GM19397 (cell line): ENCODE measurements at regions not wholly inside any gene's neighbourhood (a gene's known extent, or its start where the extent isn't known, plus 50 kb on each side); places are given as distances from the start of the nearest gene placed in this dataset.

Experiments
- ATAC-seq: cut with Tn5 transposase; IDR thresholded peaks from one replicate; pipeline ENCODE4 v1.9.1; 2021; ENCODE audit warnings: mild to moderate bottlenecking, moderate library complexity; ENCODE audit not compliant: unreplicated experiment

DNA sequence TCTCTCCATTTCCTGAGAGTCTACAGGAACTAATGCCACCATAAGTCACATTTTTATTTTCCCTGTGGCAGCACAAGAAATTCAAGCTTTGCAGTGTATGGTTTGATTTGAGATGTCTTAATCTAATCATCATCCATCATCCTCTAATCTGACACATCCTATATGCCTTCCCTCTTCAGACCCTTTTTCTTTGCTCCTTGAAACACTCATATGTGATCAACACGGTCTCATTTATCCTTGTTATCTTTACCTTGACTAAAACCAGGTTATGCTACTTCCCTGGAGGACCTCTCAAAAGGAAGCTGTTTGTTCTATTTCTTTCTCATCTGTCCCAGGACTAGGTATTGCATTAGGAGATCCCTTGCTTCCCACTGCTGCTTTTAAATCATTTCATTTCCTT is 146.9 kb upstream of the MRPS30 start:
- ATAC-seq = no peak

DNA sequence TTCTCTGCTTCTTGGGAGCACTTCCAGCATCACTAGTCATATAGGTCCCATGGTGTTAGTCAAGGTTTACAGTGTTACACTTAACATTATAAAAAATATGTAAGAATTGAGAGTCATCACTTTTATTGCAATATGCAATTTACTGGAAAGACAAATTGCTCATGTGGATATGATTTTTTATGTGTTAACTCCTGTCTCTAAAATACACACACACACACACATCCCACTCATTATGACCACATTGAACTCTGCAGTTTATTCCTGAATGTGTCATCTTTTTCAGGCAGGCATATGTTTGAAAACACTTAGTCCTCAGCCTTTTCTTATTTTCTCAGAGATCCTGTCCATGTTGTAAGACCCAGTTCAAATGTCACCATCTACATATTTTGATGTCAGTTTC is 148.5 kb upstream of the MRPS30 start:
- ATAC-seq = no peak

GRCh38 chr5:44659334-44659733 is 149.4 kb upstream of the MRPS30 start:
- ATAC-seq = no peak

- no peak for ATAC-seq
These were observed 156.1 kb upstream of the MRPS30 start for GRCh38 chr5:44652674-44653073.

DNA sequence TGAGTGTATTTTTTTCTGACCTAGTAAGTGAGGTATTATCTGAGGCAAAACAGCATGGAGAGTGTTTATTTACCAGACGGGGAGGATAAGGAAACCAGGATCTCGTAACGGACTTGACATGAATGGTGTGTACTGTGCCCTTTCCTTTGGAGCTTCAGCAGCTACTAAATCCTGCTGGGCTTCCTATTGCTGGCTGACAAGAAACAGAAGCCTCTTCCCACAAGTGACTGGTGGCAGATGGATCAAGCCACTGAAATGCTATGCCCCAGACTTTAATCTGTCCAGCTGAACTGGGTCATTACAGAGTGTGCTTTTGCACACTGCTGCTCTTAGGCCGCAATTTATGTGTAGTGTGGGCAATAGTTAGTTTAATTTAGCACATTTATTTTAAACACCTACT is 162.7 kb upstream of the MRPS30 start:
- ATAC-seq = no peak

DNA sequence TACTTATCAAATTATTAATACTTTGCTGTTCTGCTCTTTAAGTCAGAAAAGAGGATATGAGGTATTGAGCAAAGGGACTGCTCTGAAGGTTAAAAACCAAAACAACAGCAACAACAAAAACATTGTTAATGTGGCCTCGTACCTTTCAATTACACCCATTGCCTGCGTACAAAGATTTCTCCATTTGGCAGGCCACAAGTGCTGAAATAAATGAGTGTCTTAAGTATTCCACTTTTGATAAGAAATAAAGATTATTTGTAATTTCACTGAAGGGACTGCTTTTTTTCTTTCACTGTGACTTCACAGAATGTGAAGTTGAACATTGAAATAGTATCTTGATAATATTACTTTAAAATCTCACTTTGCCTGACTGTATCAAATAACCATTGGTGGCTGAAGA is 163.2 kb upstream of the MRPS30 start:
- no peak for ATAC-seq

DNA sequence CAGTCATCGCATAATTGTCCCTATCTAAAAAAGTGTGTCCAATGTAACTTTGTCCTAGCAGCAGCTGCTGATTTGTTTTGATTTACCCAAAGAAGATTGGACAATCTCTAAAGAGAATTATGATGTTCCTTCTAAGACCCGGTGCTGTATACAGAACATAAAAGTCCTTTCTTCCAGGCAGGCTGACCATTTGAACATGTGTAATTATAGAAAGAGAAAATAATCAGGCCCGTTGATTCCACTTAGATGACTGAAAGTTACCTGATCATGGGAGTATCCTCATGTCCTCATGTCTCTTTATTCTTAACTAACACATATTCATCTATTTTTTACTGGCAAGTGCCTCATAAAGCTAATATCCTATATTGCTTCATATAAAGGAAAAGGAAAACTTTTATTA is 164.1 kb upstream of the MRPS30 start:
- ATAC-seq = no peak

GRCh38 chr5:44641820-44642219 is 166.9 kb upstream of the MRPS30 start:
- no peak for ATAC-seq

DNA sequence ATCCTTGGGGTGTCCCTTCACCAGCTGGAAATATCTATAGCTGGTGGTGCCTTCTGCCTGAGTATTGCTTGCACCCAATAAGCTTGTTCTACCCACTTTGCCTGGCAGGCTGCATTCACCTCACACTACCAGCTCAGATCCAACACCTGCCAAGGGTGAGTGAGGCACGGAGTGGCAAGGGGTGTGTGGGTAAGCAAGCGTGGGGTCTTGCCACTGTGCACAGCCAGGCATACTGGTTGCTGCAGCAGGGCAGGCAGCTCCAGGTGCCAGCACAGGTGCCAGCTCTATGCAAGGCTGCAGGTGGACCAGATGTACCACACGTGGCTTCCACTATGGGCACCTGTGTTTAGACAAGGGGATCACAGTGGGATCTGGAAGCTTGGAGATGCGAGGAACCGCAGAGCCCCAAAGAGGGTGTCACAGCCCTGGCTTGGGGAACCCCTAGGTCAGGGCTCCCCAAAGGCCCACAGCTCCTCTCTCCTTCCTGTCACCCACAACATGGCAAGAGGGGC is 167.7 kb upstream of the MRPS30 start:
- no peak for ATAC-seq

DNA sequence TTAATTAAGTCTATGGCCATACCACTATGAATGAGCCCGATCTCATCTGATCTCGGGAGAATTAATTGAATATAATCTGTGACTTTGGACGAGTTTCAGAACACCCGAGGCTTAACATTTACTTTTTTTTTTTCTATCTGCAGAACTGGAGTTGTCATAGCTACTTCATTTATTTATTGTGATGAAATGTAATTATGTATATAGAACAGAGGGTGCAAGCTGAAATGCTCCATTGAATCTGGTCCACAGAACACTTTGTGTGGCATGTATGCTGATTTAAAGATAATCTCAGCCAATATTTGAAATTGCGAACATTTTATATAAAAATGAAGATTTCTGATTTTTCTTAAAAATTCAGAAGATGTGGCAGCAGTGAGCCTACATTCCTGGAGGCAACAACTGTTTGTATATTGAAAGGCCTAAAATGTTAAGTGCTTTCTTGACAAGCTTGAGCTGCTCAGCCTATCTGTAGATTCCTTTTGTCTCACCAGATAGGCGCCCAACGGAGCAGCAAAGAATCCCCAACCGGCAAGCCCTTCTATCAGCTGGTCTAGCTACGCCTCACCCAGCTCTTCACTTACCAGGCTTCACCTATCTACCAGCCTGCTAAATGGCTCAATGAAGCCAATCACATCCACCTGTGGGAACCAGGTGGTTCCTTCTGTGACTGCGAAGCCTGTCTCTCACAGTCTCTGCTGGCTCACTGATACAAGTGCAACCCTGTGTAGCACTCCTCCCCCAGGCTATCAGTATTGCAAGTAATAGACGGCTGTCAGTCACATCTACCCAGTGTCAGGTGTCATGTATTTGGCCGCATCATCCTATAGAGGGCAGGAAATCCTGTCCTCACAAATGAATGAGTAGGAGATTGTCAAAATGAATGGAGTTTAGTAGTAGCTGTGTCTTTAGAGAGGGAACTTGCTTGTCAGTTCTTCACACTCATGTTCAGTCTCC is 170.6 kb upstream of the MRPS30 start:
- ATAC-seq = no peak

DNA sequence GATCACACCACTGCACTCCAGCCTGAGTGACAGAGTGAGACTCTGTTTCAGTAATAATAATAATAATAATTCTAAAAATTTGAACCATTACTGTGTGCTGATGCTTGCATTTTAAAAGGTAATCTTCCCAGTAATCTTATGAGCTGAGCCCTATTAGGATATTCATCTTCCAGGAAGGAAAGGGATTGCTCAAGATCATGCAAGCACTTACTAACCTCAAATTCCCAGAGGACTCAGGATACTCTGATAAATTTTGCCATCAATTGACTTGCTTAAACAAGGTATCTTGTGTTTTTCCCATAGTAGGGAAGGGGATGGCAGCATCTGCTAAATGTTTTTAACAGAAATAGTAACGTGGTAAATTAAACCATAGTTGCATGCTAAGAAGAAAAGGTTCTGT is 176.4 kb upstream of the MRPS30 start:
- ATAC-seq = no peak

DNA sequence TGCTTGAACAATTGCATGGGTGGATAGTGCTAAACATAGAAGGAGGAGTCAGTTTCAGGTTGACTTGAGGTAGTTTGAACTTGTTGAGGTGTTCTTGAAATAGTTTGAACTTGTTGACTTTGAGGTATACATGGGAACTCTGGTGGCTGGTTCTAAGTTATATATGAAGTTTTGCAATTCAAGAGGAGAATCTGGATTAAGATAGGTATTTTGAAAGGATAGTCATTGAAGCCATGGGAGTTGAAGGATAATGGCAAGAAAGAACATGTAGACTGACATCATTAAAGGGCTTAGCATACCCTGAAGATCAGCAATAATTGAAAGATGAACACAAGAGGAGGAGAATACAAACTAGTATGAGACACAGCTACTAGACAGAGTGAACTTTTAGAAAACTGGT is 181.9 kb upstream of the MRPS30 start:
- no peak for ATAC-seq

DNA sequence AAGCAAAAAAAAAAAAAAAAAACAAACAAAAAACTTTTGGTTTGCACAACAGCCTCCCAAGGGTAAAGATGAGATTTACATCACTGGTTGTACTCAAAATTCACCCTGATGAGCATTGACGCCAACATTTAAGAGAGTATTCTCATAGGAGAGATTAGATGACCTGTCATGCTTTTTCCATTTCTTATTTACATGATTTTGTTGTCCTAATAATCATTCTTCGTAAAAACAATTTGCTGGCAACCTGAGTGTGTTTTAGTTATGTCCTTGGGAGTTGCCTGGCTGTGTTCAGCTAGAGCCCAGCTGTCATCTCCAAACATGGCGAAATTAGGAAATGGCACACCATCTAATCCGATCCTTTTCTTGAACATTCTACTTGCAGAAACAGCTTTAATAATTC is 186.4 kb upstream of the MRPS30 start:
- ATAC-seq = no peak

GRCh38 chr5:44619875-44620610 is 188.7 kb upstream of the MRPS30 start:
- ATAC-seq = no peak

- no peak for ATAC-seq
These were observed 193.9 kb upstream of the MRPS30 start for GRCh38 chr5:44614845-44615244.

DNA sequence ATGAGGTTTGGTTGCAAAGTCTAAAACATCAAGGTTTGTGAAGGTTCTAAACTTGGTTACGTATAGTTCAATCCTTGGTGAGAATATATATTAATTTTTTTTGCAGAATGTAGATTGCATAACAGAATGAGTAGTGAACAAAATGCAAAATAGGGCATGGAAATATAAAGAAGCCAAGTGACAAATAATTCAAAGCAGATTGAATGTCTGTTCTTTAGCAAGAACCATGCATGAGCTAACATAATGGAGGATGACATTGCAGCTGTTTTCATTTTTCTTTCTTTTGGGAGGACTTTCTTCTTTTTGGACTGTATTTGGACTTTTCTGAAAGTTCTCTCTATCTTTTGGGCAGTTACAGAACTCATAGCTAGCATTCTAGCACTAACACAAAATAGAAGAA is 194.8 kb upstream of the MRPS30 start:
- ATAC-seq = no peak

DNA sequence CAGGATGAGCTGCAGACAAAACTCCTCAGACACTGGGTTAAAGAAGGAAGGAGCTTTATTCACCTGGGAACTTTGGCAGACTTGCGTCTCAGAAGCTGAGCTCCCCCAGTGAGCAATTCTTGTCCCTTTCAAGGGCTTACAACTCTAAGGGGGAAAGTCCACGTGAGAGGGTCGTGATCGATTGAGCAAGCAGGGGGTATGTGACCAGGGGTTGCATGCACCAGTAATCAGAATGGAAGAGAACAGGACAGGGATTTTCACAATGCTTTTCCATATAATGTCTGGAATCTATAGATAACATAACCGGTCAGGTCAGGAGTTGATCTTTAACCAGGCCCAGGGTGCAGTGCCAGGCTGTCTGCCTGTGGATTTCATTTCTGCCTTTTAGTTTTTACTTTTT is 202.8 kb upstream of the MRPS30 start:
- no peak for ATAC-seq

- ATAC-seq = no peak
These were observed 205.1 kb upstream of the MRPS30 start for GRCh38 chr5:44603496-44604272.

GRCh38 chr5:44574678-44575077 is 185.5 kb upstream of the FGF10 start:
- no peak for ATAC-seq

GRCh38 chr5:44568519-44568918 is 179.3 kb upstream of the FGF10 start:
- no peak for ATAC-seq

DNA sequence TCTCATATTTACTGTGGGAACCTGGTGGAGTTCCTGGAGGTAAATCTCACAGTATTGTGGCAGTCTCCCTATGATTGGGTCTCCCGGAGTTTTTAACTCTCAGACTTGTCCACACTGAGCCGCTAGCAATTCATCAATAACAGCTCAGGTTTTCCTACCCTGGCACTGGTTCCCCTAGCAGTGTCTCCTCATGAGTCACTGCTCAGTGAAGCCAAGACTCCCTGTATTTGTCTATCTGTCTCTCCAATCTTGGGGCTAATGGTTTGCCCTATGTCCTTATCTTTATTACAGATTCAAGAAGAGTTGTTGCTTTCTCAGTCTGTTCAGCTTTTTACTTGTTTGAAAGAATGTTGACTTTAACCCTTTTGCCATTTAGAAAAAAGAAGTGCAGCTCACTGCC is 176.7 kb upstream of the FGF10 start:
- ATAC-seq = no peak
